HG02970 (cell line): ENCODE measurements at regions not wholly inside any gene's neighbourhood (a gene's known extent, or its start where the extent isn't known, plus 50 kb on each side); places are given as distances from the start of the nearest gene placed in this dataset.
"Not testable (repeated sequence)": the region's sequence is repeated elsewhere in the genome, so short reads cannot be mapped to it uniquely, and the experiment has no call there.

Experiments
- ATAC-seq: cut with Tn5 transposase; IDR thresholded peaks from one replicate; pipeline ENCODE4 v1.9.1; 2021; ENCODE audit warnings: mild to moderate bottlenecking, moderate library complexity, moderate number of reproducible peaks; ENCODE audit not compliant: unreplicated experiment, low FRiP score

GRCh38 chr17:77620282-77620681 is 338.2 kb upstream of the TNRC6C start:
- no peak for ATAC-seq

- not testable (repeated sequence) for ATAC-seq
Observed at GRCh38 chr17:77622084-77622483, 336.4 kb upstream of the TNRC6C start.

- ATAC-seq, result no peak
Observed at GRCh38 chr17:77622647-77623046, 335.9 kb upstream of the TNRC6C start.

- ATAC-seq, result not testable (repeated sequence)
Observed at GRCh38 chr17:77623321-77623720, 335.2 kb upstream of the TNRC6C start.

GRCh38 chr17:77628035-77628434 is 330.5 kb upstream of the TNRC6C start:
- no peak for ATAC-seq

- ATAC-seq, result not testable (repeated sequence)
Observed at GRCh38 chr17:77629284-77629683, 329.2 kb upstream of the TNRC6C start.

- no peak for ATAC-seq
Observed at GRCh38 chr17:77631307-77631706, 327.2 kb upstream of the TNRC6C start.

GRCh38 chr17:77632619-77633018 is 325.9 kb upstream of the TNRC6C start:
- no peak for ATAC-seq

- ATAC-seq, result no peak
Observed at GRCh38 chr17:77634710-77635109, 323.8 kb upstream of the TNRC6C start.

- no peak for ATAC-seq
Observed at GRCh38 chr17:77635176-77635575, 323.3 kb upstream of the TNRC6C start.

- not testable (repeated sequence) for ATAC-seq
Observed at GRCh38 chr17:77635785-77636184, 322.7 kb upstream of the TNRC6C start.

GRCh38 chr17:77636835-77637817 is 321.4 kb upstream of the TNRC6C start:
- no peak for ATAC-seq

- ATAC-seq, result no peak
Observed at GRCh38 chr17:77637818-77638575, 320.5 kb upstream of the TNRC6C start.

- no peak for ATAC-seq
Observed at GRCh38 chr17:77640252-77640651, 318.3 kb upstream of the TNRC6C start.

- no peak for ATAC-seq
Observed at GRCh38 chr17:77640916-77641605, 317.4 kb upstream of the TNRC6C start.

- no peak for ATAC-seq
Observed at GRCh38 chr17:77641718-77642117, 316.8 kb upstream of the TNRC6C start.

GRCh38 chr17:77644181-77645071 is 314.1 kb upstream of the TNRC6C start:
- ATAC-seq, result no peak

- no peak for ATAC-seq
Observed at GRCh38 chr17:77645072-77646045, 313.1 kb upstream of the TNRC6C start.

GRCh38 chr17:77646046-77646430 is 312.5 kb upstream of the TNRC6C start:
- ATAC-seq, result no peak
